ENCODE measurements at regions not wholly inside any gene's neighbourhood (a gene's known extent, or its start where the extent isn't known, plus 50 kb on each side); places are given as distances from the start of the nearest gene placed in this dataset.

DNA sequence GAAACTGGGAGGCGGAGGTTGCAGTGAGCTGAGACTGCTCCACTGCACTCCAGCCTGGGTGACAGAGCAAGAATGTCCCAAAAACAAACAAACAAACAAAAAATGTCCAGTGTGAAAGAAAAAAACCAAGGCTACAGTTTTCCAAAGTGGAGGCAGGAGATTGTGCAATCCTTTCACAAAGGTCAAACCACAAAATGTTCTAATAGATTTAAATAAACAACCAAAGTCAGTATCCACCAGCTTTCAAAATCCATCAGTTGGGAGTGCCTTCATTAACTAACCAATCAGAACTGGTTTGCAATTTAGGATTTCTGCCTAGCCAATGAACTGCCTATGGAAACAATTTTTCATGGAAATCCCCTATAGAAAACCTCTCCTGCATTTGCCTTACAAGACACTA lies 52.3 kb upstream of the TRIM9 start:
- TF ChIP-seq, protein P1, sequence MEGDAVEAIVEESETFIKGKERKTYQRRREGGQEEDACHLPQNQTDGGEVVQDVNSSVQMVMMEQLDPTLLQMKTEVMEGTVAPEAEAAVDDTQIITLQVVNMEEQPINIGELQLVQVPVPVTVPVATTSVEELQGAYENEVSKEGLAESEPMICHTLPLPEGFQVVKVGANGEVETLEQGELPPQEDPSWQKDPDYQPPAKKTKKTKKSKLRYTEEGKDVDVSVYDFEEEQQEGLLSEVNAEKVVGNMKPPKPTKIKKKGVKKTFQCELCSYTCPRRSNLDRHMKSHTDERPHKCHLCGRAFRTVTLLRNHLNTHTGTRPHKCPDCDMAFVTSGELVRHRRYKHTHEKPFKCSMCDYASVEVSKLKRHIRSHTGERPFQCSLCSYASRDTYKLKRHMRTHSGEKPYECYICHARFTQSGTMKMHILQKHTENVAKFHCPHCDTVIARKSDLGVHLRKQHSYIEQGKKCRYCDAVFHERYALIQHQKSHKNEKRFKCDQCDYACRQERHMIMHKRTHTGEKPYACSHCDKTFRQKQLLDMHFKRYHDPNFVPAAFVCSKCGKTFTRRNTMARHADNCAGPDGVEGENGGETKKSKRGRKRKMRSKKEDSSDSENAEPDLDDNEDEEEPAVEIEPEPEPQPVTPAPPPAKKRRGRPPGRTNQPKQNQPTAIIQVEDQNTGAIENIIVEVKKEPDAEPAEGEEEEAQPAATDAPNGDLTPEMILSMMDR (IDR thresholded peaks at IDR 0.05; ENCODE audit: low read depth, low read length, poor library complexity, severe bottlenecking) = no peak
- TF ChIP-seq EZH2phosphoT487 (IDR thresholded peaks at IDR 0.05; ENCODE audit: borderline replicate concordance, low read length) = no peak

Data from DOHH2 (cell line).